ENCODE measurements at regions not wholly inside any gene's neighbourhood (a gene's known extent, or its start where the extent isn't known, plus 50 kb on each side); places are given as distances from the start of the nearest gene placed in this dataset.
A peak's percentile ranks its signal among the peaks of the same experiment; 100 is the strongest.

GRCh38 chr4:163070023-163070422 is 96.7 kb downstream of the NAF1 start (continued):
- TF ChIP-seq MYC (IDR thresholded peaks at IDR 0.05; ENCODE audit: borderline replicate concordance, low read length), result no peak

GRCh38 chr4:163063891-163064290 is 102.8 kb downstream of the NAF1 start:
- ChIA-PET CTCF (interaction anchor here (1.3 kb wide), 1 partner anchor 268 kb away, joined by 3 read pairs; the partner anchor contains the start of gene NPY1R), POLR2A (no interaction called here)
- no peak overlapping the region for H3K4me3 ChIP-seq
- H3K4me2 ChIP-seq, result 0 out of 3 replicates have a peak overlapping the region, but pooled peaks have one; percentile 28
- peak in 1 of 2 experiments; percentile 50 for DNase-seq (ENCODE audit: low read depth in 1 of 2, low spot score in 1 of 2)
- peak; percentile 56 to 62; a peak in 4 of 6 replicates for ATAC-seq
- FAIRE-seq, result no peak
- no peak overlapping the region for H3K27ac ChIP-seq
- peaks cover 4% of the 10 kb centered on the region; the same call in 1 of the 3 replicates for H3K4me1 ChIP-seq
- TF ChIP-seq FOSL2 (IDR thresholded peaks at IDR 0.05), result 0 out of 2 replicates have a peak, but pooled peaks have one; percentile 35
- TF ChIP-seq FOSL2 (CRISPR knock-in tag; IDR thresholded peaks at IDR 0.05), result peak; percentile 42; the same call in 1 of the 2 replicates
- TF ChIP-seq ZFP36 (IDR thresholded peaks at IDR 0.05; ENCODE audit: borderline replicate concordance, partially characterized antibody), result no peak
- peak; percentile 50; the same call in 1 of the 2 replicates for TF ChIP-seq JUNB (IDR thresholded peaks at IDR 0.05)
- peak; percentile 21; the same call in 1 of the 2 replicates for TF ChIP-seq GATA3 (IDR thresholded peaks at IDR 0.05; ENCODE audit: borderline replicate concordance)
- 6% methylated on average over 3 of the region's 3 CpGs for WGBS (ENCODE audit: missing lambda C conversion rate)
- no peaks in the 10 kb centered on the region; the same call in 2 of the 3 replicates for H3K9me3 ChIP-seq

- FAIRE-seq, result no peak
- ATAC-seq, result peak; percentile 78 to 82; a peak in 5 of 6 replicates
These were observed 118.2 kb downstream of the NAF1 start for GRCh38 chr4:163048447-163048846.

More at GRCh38 chr4:163048447-163048846, 118.2 kb downstream of the NAF1 start:
- peak; percentile 31 to 36 for DNase-seq (ENCODE audit: low read depth in 1 of 2, low spot score in 1 of 2)
- no peak overlapping the region for H3K27ac ChIP-seq
- H3K9me3 ChIP-seq, result no peaks in the 10 kb centered on the region
- TF ChIP-seq ZSCAN20 (CRISPR knock-in tag; IDR thresholded peaks at IDR 0.05) (no peak), POLR2AphosphoS2 (conservative IDR thresholded peaks at IDR 0.05; ENCODE audit: low read length) (no peak), MAX (IDR thresholded peaks at IDR 0.05) (no peak), NFE2L2 (conservative IDR thresholded peaks at IDR 0.05; ENCODE audit: low read length) (no peak), HOXB5 (CRISPR knock-in tag; IDR thresholded peaks at IDR 0.05) (no peak), CTCF (IDR thresholded peaks at IDR 0.05) (peak; percentile 37), SMC3 (IDR thresholded peaks at IDR 0.05) (peak; percentile 63), REST (IDR thresholded peaks at IDR 0.05) (no peak), JUN (IDR thresholded peaks at IDR 0.05) (no peak), HOXB13 (CRISPR knock-in tag; IDR thresholded peaks at IDR 0.05; ENCODE audit: low read depth) (no peak), POLR2A (IDR thresholded peaks at IDR 0.05; ENCODE audit: low read length) (no peak), RAD21 (conservative IDR thresholded peaks at IDR 0.05 in 1 of 2, IDR thresholded peaks at IDR 0.05 in 1 of 2) (peak; percentile 47 to 53)
- H3K4me3 ChIP-seq, result no peak overlapping the region
- no peak overlapping the region for H3K4me2 ChIP-seq
- no peaks in the 10 kb centered on the region for H3K4me1 ChIP-seq
- 8% methylated on average over 3 of the region's 3 CpGs for WGBS (ENCODE audit: missing lambda C conversion rate)
- ChIA-PET CTCF (interaction anchor here (0.6 to 2.2 kb wide), 7 partner anchors 10 to 408 kb away, joined by 3 to 10 read pairs (median 3); partner anchors contain the start of gene NPY1R), POLR2A (no interaction called here)
